ENCODE measurements at regions not wholly inside any gene's neighbourhood (a gene's known extent, or its start where the extent isn't known, plus 50 kb on each side); places are given as distances from the start of the nearest gene placed in this dataset.

DNA sequence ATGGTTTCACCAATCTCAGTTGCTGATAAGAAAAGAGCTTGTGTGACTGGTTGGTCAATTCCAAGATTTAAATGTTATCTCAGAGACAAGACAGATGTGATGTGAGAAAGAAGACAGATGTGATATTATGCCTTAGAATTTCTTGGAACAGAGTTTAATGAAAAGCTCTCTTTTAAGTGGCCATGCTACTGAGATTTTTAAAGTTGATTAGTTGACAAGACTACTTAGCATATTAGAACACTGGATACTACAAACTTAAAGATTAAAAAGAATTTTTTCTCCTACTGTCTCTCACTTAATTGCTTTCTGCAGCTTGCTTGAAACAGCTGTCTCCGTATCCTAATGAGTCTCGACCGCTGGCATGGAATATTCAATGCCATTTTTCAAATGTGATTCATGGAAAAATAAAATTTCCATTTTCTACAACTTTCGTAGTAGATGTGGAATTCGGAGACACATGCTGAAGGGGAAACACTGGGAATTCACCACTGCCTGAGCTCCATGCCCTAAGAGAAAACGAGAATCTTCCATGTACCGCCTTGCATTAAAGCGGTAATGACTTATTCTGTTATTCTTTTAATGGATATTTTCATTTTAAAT is 634.2 kb upstream of the SETBP1 start:
- in situ Hi-C loops (cut with MboI; ENCODE audit: low sequenced_read_pairs, unreplicated experiment) = no loop called here
- TF ChIP-seq, protein P1, sequence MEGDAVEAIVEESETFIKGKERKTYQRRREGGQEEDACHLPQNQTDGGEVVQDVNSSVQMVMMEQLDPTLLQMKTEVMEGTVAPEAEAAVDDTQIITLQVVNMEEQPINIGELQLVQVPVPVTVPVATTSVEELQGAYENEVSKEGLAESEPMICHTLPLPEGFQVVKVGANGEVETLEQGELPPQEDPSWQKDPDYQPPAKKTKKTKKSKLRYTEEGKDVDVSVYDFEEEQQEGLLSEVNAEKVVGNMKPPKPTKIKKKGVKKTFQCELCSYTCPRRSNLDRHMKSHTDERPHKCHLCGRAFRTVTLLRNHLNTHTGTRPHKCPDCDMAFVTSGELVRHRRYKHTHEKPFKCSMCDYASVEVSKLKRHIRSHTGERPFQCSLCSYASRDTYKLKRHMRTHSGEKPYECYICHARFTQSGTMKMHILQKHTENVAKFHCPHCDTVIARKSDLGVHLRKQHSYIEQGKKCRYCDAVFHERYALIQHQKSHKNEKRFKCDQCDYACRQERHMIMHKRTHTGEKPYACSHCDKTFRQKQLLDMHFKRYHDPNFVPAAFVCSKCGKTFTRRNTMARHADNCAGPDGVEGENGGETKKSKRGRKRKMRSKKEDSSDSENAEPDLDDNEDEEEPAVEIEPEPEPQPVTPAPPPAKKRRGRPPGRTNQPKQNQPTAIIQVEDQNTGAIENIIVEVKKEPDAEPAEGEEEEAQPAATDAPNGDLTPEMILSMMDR (IDR thresholded peaks at IDR 0.05; ENCODE audit: borderline replicate concordance, control extremely low read depth, extremely low read depth, insufficient read depth, missing control alignments) = no peak
- DNase-seq (ENCODE audit: low spot score) = no peak

DNA sequence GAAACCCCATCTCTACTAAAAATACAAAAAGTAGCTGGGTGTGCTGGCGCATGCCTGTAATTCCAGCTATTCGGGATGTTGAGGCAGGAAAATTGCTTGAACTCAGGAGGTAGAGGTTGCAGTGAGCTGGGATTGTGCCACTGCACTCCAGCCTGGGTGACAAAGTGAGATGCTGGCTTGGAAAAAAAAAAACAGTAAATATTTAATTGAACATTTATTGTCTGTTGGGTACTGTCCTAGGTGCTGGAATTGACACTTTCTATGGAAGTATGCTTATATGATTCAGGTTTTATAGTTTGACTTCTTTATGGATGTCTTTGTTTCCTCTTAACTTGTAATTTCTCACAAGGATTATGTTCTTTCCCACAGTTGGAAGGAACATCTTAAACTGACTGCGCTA is 633.1 kb upstream of the SETBP1 start:
- TF ChIP-seq, protein P1 (IDR thresholded peaks at IDR 0.05; ENCODE audit: borderline replicate concordance, control extremely low read depth, extremely low read depth, insufficient read depth, missing control alignments) = no peak
- DNase-seq (ENCODE audit: low spot score) = no peak
- in situ Hi-C loops (cut with MboI; ENCODE audit: low sequenced_read_pairs, unreplicated experiment) = no loop called here

DNA sequence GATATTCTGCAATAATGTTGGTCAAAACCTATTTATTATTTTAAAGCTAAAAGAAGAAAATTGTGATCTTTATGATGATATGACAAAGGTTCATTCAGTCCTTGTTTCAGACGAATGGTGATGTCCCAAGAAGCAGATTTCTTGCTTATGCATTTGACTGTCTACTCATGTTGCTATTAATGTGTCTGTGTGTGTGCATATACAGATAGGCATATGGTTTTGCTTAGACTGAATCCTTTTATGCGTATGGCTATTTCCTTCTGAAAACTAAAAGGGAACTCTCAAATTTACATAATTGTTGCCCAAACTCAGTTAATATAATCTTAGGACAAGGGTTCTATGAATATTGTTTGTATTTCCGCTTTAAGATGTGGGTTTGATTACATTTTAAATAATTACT is 632.3 kb upstream of the SETBP1 start:
- no peak for DNase-seq (ENCODE audit: low spot score)
- in situ Hi-C loops (cut with MboI; ENCODE audit: low sequenced_read_pairs, unreplicated experiment) = no loop called here
- TF ChIP-seq, protein P1 (IDR thresholded peaks at IDR 0.05; ENCODE audit: borderline replicate concordance, control extremely low read depth, extremely low read depth, insufficient read depth, missing control alignments) = no peak

DNA sequence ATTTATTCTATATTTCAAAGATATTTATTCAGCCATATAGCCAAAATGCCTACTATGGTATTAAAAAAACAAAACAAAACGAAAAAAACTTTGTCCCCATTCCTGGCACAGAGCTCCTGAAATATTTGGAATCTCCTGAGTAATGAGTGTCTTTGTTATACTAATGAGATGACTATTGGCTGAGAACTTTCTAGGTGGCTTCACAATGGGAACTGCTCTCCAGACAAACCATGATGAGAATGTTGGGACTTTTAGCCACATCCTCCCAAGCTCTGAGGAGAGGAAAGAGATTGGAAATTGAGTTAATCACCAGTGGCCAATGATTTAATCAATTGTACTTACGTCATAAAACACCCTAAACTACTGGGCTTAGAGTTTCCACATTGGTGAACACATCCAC is 631.8 kb upstream of the SETBP1 start:
- DNase-seq (ENCODE audit: low spot score) = no peak
- in situ Hi-C loops (cut with MboI; ENCODE audit: low sequenced_read_pairs, unreplicated experiment) = no loop called here
- TF ChIP-seq, protein P1 (IDR thresholded peaks at IDR 0.05; ENCODE audit: borderline replicate concordance, control extremely low read depth, extremely low read depth, insufficient read depth, missing control alignments) = no peak

DNA sequence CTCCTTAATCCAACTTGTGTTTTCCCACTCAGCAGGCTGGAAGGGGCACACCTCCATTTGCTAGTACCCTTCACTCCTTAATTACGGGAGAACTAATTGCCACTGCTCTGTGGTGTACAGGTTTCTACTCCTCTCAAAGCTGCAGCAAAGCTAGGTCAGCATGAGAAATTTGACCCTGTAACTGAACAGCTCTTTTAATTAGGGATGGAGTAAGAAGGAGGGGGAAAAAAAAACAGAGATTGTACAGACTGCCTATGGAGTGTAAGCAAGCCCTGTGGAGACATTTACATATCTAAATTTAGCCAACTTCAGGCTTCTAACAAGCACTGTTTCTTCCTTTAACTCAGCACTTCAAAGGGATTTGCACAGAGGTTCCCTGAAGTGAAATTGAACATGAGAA is 629.7 kb upstream of the SETBP1 start:
- TF ChIP-seq, protein P1 (IDR thresholded peaks at IDR 0.05; ENCODE audit: borderline replicate concordance, control extremely low read depth, extremely low read depth, insufficient read depth, missing control alignments) = no peak
- no peak for DNase-seq (ENCODE audit: low spot score)
- in situ Hi-C loops (cut with MboI; ENCODE audit: low sequenced_read_pairs, unreplicated experiment) = no loop called here

DNA sequence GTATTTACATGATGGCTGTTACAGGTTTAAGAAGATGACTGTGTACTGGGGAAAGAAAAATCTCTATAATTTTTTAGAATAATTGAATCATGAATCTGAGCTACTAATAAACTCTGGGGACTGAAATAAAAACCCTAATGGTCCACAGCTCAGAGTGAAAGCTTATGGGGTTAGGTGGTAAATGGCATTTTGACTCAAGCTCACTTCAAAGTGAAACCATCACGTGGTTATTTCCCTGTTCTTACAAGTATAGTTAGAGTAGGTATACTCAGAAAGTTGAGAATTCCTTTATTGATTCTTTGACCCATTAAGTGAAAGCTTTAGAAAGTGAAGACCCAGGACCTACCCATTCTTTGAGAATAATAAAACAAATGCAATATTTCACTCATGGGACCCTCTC is 626.2 kb upstream of the SETBP1 start:
- in situ Hi-C loops (cut with MboI; ENCODE audit: low sequenced_read_pairs, unreplicated experiment) = no loop called here
- TF ChIP-seq, protein P1 (IDR thresholded peaks at IDR 0.05; ENCODE audit: borderline replicate concordance, control extremely low read depth, extremely low read depth, insufficient read depth, missing control alignments) = no peak
- DNase-seq (ENCODE audit: low spot score) = no peak
